ENCODE measurements at regions not wholly inside any gene's neighbourhood (a gene's known extent, or its start where the extent isn't known, plus 50 kb on each side); places are given as distances from the start of the nearest gene placed in this dataset.
"Not testable (repeated sequence)": the region's sequence is repeated elsewhere in the genome, so short reads cannot be mapped to it uniquely, and the experiment has no call there.

DNA sequence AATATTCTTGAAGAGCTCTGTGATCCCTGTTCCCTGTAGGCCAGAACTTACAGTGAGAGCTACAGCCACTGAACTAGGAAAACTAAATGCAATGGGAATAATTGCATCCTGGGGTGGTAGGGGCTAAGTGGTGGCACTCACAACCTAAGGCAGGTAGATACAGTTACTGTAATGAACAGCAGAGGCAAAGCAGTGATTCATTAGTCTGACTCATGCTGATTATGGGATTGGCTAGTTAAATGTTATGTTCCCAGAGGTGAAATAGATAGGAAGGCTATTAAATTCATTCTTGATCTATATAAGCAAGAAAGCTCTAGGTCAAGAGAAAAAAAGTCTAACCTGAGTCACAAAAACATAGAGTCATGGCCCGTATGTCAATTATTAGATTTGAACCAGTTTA, 173.1 kb upstream of the MALRD1 start:
- no peak for DNase-seq (ENCODE audit: extremely low spot score, unreplicated experiment)
- no peaks in the 10 kb centered on the region for H3K4me1 Mint-ChIP-seq (ENCODE audit: unreplicated experiment)
- H3K4me3 Mint-ChIP-seq = no peak overlapping the region
- no peaks in the 10 kb centered on the region for H3K36me3 Mint-ChIP-seq
- no peaks in the 10 kb centered on the region for H3K9me3 Mint-ChIP-seq
- no peak overlapping the region for H3K27ac Mint-ChIP-seq
- peaks cover 6% of the 10 kb centered on the region for H3K27me3 Mint-ChIP-seq
- TF ChIP-seq, protein P1, sequence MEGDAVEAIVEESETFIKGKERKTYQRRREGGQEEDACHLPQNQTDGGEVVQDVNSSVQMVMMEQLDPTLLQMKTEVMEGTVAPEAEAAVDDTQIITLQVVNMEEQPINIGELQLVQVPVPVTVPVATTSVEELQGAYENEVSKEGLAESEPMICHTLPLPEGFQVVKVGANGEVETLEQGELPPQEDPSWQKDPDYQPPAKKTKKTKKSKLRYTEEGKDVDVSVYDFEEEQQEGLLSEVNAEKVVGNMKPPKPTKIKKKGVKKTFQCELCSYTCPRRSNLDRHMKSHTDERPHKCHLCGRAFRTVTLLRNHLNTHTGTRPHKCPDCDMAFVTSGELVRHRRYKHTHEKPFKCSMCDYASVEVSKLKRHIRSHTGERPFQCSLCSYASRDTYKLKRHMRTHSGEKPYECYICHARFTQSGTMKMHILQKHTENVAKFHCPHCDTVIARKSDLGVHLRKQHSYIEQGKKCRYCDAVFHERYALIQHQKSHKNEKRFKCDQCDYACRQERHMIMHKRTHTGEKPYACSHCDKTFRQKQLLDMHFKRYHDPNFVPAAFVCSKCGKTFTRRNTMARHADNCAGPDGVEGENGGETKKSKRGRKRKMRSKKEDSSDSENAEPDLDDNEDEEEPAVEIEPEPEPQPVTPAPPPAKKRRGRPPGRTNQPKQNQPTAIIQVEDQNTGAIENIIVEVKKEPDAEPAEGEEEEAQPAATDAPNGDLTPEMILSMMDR (conservative IDR thresholded peaks at IDR 0.05) = no peak

- no peak for DNase-seq (ENCODE audit: extremely low spot score, unreplicated experiment)
- H3K36me3 Mint-ChIP-seq = no peaks in the 10 kb centered on the region
- no peak overlapping the region for H3K27ac Mint-ChIP-seq
- TF ChIP-seq, protein P1 (conservative IDR thresholded peaks at IDR 0.05) = no peak
- H3K4me3 Mint-ChIP-seq = no peak overlapping the region
- H3K9me3 Mint-ChIP-seq = no peaks in the 10 kb centered on the region
- H3K27me3 Mint-ChIP-seq = peaks cover 11% of the 10 kb centered on the region
- H3K4me1 Mint-ChIP-seq (ENCODE audit: unreplicated experiment) = no peaks in the 10 kb centered on the region
Observed at GRCh38 chr10:18879284-18879683, 169.3 kb upstream of the MALRD1 start.

GRCh38 chr10:18880530-18880929, 168.1 kb upstream of the MALRD1 start:
- H3K27me3 Mint-ChIP-seq = peaks cover 11% of the 10 kb centered on the region
- no peak overlapping the region for H3K27ac Mint-ChIP-seq
- TF ChIP-seq, protein P1 (conservative IDR thresholded peaks at IDR 0.05) = no peak
- H3K36me3 Mint-ChIP-seq = no peaks in the 10 kb centered on the region
- DNase-seq (ENCODE audit: extremely low spot score, unreplicated experiment) = no peak
- H3K4me3 Mint-ChIP-seq = no peak overlapping the region
- no peaks in the 10 kb centered on the region for H3K9me3 Mint-ChIP-seq
- H3K4me1 Mint-ChIP-seq (ENCODE audit: unreplicated experiment) = no peaks in the 10 kb centered on the region

GRCh38 chr10:18886102-18886501, 162.5 kb upstream of the MALRD1 start:
- no peaks in the 10 kb centered on the region for H3K4me1 Mint-ChIP-seq (ENCODE audit: unreplicated experiment)
- TF ChIP-seq, protein P1 (conservative IDR thresholded peaks at IDR 0.05) = no peak
- no peak overlapping the region for H3K27ac Mint-ChIP-seq
- H3K4me3 Mint-ChIP-seq = no peak overlapping the region
- no peak for DNase-seq (ENCODE audit: extremely low spot score, unreplicated experiment)
- H3K27me3 Mint-ChIP-seq = peaks cover 1% of the 10 kb centered on the region
- no peaks in the 10 kb centered on the region for H3K9me3 Mint-ChIP-seq
- H3K36me3 Mint-ChIP-seq = no peaks in the 10 kb centered on the region

DNA sequence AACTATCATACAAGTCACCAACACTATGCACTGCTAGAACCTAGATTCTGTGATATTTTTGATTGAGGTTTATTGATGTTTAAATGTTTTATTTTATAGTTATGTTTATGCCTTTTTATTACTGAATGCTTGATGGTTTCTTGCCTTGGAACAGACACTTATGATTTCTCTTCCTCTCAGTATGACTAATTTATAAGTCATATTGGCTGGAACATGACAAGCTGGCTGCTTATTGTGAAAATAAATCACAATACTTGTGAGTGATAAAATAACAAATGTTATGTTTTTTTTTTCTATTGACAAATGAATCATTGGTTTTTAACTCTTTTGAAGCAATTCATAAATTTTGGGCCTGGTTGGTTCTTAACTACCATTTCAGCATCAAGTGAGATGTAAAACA, 142.0 kb upstream of the MALRD1 start:
- no peaks in the 10 kb centered on the region for H3K9me3 Mint-ChIP-seq
- H3K27me3 Mint-ChIP-seq = no peaks in the 10 kb centered on the region
- no peak overlapping the region for H3K27ac Mint-ChIP-seq
- TF ChIP-seq, protein P1 (conservative IDR thresholded peaks at IDR 0.05) = no peak
- no peaks in the 10 kb centered on the region for H3K36me3 Mint-ChIP-seq
- H3K4me3 Mint-ChIP-seq = no peak overlapping the region
- DNase-seq (ENCODE audit: extremely low spot score, unreplicated experiment) = no peak
- no peaks in the 10 kb centered on the region for H3K4me1 Mint-ChIP-seq (ENCODE audit: unreplicated experiment)

DNA sequence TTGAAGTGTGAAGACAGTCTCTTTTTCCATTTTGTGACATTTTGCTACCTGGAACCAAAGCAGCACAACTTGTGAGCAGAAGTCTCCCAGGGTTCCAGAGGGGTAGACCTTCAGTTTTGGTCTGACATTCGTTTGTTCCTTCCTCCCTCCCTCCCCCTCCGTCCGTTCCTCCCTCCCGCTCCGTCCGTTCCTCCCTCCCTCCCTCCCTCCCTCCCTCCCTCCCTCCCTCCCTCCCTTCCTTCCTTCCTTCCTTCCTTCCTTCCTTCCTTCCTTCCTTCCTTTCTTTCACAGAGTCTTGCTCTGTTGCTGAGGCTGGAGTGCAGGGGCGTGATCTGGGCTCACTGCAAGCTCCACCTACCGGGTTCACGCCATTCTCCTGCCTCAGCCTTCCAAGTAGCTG, 131.2 kb upstream of the MALRD1 start:
- H3K27me3 Mint-ChIP-seq; H3K4me1 Mint-ChIP-seq (ENCODE audit: unreplicated experiment); H3K4me3 Mint-ChIP-seq; H3K36me3 Mint-ChIP-seq; H3K27ac Mint-ChIP-seq; DNase-seq (ENCODE audit: extremely low spot score, unreplicated experiment); H3K9me3 Mint-ChIP-seq: not testable (repeated sequence)

Data from type B pancreatic cell (in vitro differentiated cells).